BLaER1 (cell line): ENCODE measurements at regions not wholly inside any gene's neighbourhood (a gene's known extent, or its start where the extent isn't known, plus 50 kb on each side); places are given as distances from the start of the nearest gene placed in this dataset.
A peak's percentile ranks its signal among the peaks of the same experiment; 100 is the strongest.

Source experiments
- H3K27ac ChIP-seq: shearing (Covaris generic); formaldehyde crosslinking; 2 replicates; pipeline ENCODE4 v1.8.1; 2022
- H3K27me3 ChIP-seq: shearing (Covaris generic); formaldehyde crosslinking; 2 replicates; pipeline ENCODE4 v1.8.1; 2022
- H3K36me3 ChIP-seq: shearing (Covaris generic); formaldehyde crosslinking; 2 replicates; pipeline ENCODE4 v1.8.1; 2022
- H3K4me1 ChIP-seq: shearing (Covaris generic); formaldehyde crosslinking; 2 replicates; pipeline ENCODE4 v1.8.1; 2022
- H3K4me2 ChIP-seq: shearing (Covaris generic); formaldehyde crosslinking; 2 replicates; pipeline ENCODE4 v1.8.1; 2022
- H3K4me3 ChIP-seq: shearing (Covaris generic); formaldehyde crosslinking; 2 replicates; pipeline ENCODE4 v1.8.1; 2022
- H3K9ac ChIP-seq: shearing (Covaris generic); formaldehyde crosslinking; 2 replicates; pipeline ENCODE4 v1.8.1; 2022
- H3K9me3 ChIP-seq: shearing (Covaris generic); formaldehyde crosslinking; 2 replicates; pipeline ENCODE4 v1.8.1; 2022
- H4K20me1 ChIP-seq: shearing (Covaris generic); formaldehyde crosslinking; 2 replicates; pipeline ENCODE4 v1.8.1; 2022
- Cebpa-rat ChIP-seq: shearing (Covaris generic); IDR thresholded peaks from 2 replicates; pipeline ENCODE4 v1.8.1; 2022

DNA sequence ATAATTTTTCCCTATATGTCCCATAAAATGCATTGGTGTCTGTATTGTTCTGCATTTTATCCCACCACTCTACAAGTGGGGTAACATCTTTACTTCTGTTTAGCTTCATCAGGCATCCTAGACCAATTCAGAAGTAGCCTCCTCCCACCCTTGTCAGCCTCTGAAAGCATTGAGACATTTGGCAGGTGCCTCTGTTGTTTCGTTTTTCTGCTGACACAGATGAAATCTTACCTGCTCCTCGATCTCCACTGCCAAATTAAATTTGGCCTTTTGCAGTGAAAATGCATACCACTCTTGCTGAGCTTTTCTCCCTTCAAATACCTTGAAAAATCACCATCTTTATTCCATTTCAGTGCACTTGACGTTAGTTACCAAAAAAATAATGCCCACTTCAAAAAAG, 83.5 kb upstream of the STARD13 start:
- Histone ChIP-seq H3K9ac (no peak overlapping the region), H3K9me3 (no peaks in the 10 kb centered on the region), H3K4me1 (peaks cover 21% of the 10 kb centered on the region), H3K4me2 (peak overlapping the region; percentile 64), H3K36me3 (no peaks in the 10 kb centered on the region), H3K27me3 (no peaks in the 10 kb centered on the region), H4K20me1 (no peaks in the 10 kb centered on the region), H3K27ac (no peak overlapping the region), H3K4me3 (no peak overlapping the region)
- no peak for TF ChIP-seq Cebpa-rat

DNA sequence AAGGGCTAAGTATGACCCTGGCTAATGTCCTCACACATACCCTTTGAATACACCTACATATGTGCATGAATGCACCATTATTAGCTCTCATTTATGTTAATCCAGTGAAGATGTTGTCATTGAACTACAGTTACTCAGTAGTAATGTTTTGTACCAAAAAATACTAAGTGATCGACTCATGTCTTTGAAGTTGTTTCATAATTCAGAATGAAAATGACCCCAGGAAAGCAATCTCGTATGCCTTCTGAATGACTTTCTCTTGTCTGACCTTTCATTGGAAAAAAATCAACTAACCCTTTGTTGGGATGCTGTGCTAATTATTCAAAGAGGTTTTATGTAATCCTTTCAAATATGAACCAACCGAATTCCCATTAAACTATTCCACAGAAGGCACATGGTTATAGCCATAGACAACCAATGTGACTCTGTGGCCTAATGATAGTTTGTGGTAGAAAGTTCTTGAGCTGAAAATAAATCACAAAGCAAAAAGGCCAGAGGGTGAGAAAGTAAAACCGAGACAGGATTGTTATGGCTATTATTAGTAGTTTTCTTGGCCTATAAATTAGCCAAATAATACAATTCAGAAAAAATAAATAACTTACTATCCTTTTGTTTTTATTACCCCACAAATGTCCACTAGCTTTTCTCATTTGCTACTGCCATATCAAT, 86.8 kb upstream of the STARD13 start:
- H4K20me1 ChIP-seq: no peaks in the 10 kb centered on the region
- H3K4me3 ChIP-seq: no peak overlapping the region
- TF ChIP-seq Cebpa-rat: no peak
- H3K36me3 ChIP-seq: no peaks in the 10 kb centered on the region
- H3K27ac ChIP-seq: no peak overlapping the region
- H3K9me3 ChIP-seq: no peaks in the 10 kb centered on the region
- H3K9ac ChIP-seq: no peak overlapping the region
- peaks cover 19% of the 10 kb centered on the region for H3K4me1 ChIP-seq
- H3K4me2 ChIP-seq: no peak overlapping the region
- no peaks in the 10 kb centered on the region for H3K27me3 ChIP-seq

- Histone ChIP-seq H3K4me3 (no peak overlapping the region), H3K9ac (no peak overlapping the region), H3K4me1 (peaks cover 7% of the 10 kb centered on the region), H3K9me3 (no peaks in the 10 kb centered on the region), H4K20me1 (no peaks in the 10 kb centered on the region), H3K27me3 (no peaks in the 10 kb centered on the region), H3K4me2 (no peak overlapping the region), H3K27ac (no peak overlapping the region), H3K36me3 (no peaks in the 10 kb centered on the region)
- no peak for TF ChIP-seq Cebpa-rat
These were observed 88.1 kb upstream of the STARD13 start for GRCh38 chr13:33373624-33374023.

- Histone ChIP-seq H3K27me3 (no peaks in the 10 kb centered on the region), H3K9me3 (no peaks in the 10 kb centered on the region)
These were observed 89.9 kb upstream of the STARD13 start for GRCh38 chr13:33375421-33375820.

DNA sequence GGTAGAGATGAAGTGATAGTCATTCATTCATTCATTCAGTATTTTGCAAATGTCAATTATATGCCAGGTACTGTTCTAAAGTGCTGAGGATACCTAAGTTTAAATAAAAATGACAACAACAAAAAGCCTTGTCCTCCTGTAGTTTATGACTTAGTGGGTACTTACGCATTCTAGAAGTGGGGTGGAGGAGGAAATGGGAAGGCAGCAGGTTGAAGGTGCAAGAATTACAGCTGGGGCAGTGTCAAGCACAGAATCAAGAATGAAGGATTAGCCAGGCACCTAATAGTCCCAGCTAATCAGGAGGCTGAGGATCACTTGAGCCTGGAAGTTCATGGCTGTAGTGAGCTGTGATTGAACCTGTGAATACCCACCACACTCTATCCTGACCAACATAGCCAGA, 90.7 kb upstream of the STARD13 start:
- H3K27me3 ChIP-seq: no peaks in the 10 kb centered on the region
- no peaks in the 10 kb centered on the region for H3K4me1 ChIP-seq
- no peak for TF ChIP-seq Cebpa-rat
- no peak overlapping the region for H3K27ac ChIP-seq
- H3K9ac ChIP-seq: no peak overlapping the region
- H4K20me1 ChIP-seq: no peaks in the 10 kb centered on the region
- no peaks in the 10 kb centered on the region for H3K36me3 ChIP-seq
- no peaks in the 10 kb centered on the region for H3K9me3 ChIP-seq
- H3K4me2 ChIP-seq: no peak overlapping the region
- no peak overlapping the region for H3K4me3 ChIP-seq

More at GRCh38 chr13:33375421-33375820, 89.9 kb upstream of the STARD13 start:
- H4K20me1 ChIP-seq: no peaks in the 10 kb centered on the region
- no peak overlapping the region for H3K9ac ChIP-seq
- H3K4me2 ChIP-seq: no peak overlapping the region
- H3K27ac ChIP-seq: no peak overlapping the region
- no peak overlapping the region for H3K4me3 ChIP-seq
- no peak for TF ChIP-seq Cebpa-rat
- H3K4me1 ChIP-seq: no peaks in the 10 kb centered on the region
- no peaks in the 10 kb centered on the region for H3K36me3 ChIP-seq

- no peaks in the 10 kb centered on the region for H3K27me3 ChIP-seq
- no peak overlapping the region for H3K4me3 ChIP-seq
- no peak overlapping the region for H3K27ac ChIP-seq
- TF ChIP-seq Cebpa-rat: no peak
- no peak overlapping the region for H3K9ac ChIP-seq
- no peaks in the 10 kb centered on the region for H3K36me3 ChIP-seq
- H3K4me2 ChIP-seq: no peak overlapping the region
- no peaks in the 10 kb centered on the region for H4K20me1 ChIP-seq
- no peaks in the 10 kb centered on the region for H3K4me1 ChIP-seq
- no peaks in the 10 kb centered on the region for H3K9me3 ChIP-seq
These were observed 91.9 kb upstream of the STARD13 start for GRCh38 chr13:33377411-33377810.

- no peak overlapping the region for H3K27ac ChIP-seq
- TF ChIP-seq Cebpa-rat: no peak
- no peaks in the 10 kb centered on the region for H4K20me1 ChIP-seq
- no peaks in the 10 kb centered on the region for H3K36me3 ChIP-seq
- no peak overlapping the region for H3K4me2 ChIP-seq
- H3K4me3 ChIP-seq: no peak overlapping the region
- no peaks in the 10 kb centered on the region for H3K27me3 ChIP-seq
- H3K4me1 ChIP-seq: no peaks in the 10 kb centered on the region
- no peak overlapping the region for H3K9ac ChIP-seq
- H3K9me3 ChIP-seq: no peaks in the 10 kb centered on the region
These were observed 92.3 kb upstream of the STARD13 start for GRCh38 chr13:33377825-33378224.

GRCh38 chr13:33379608-33380007, 94.1 kb upstream of the STARD13 start:
- no peak overlapping the region for H3K4me2 ChIP-seq
- H3K4me1 ChIP-seq: no peaks in the 10 kb centered on the region
- no peaks in the 10 kb centered on the region for H4K20me1 ChIP-seq
- no peak for TF ChIP-seq Cebpa-rat
- no peaks in the 10 kb centered on the region for H3K9me3 ChIP-seq
- H3K9ac ChIP-seq: no peak overlapping the region
- H3K27me3 ChIP-seq: no peaks in the 10 kb centered on the region
- H3K36me3 ChIP-seq: no peaks in the 10 kb centered on the region
- no peak overlapping the region for H3K27ac ChIP-seq
- H3K4me3 ChIP-seq: no peak overlapping the region

DNA sequence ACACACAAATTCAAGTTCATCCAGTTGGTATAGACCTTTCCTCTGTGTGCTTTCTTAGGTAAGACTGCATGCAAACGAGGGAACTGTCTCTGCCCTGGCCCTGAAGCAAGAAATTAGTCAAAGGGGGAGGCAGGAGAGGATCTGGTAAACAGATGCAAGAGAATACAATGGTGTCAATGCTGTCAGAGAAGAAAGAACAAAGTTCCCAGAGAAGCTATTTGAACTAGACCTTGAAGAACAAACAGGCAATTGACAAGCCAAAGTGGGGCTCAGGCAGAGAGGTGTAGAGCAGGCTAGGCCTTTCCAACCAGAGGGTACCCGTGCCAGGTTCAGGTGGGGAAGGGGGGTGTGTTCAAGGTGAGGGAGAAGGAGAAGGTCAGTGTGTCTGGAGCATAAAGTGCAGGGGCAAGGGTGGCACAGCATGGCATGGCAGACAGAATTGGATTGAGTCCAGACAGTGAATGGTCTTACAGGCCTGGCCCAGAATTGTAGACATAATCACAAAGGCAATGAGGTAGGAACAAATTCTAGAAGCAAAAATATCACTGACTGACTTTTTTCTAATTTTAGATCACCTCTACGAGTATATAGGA, 95.0 kb upstream of the STARD13 start:
- H3K36me3 ChIP-seq: no peaks in the 10 kb centered on the region
- H3K4me2 ChIP-seq: no peak overlapping the region
- no peak for TF ChIP-seq Cebpa-rat
- H3K4me3 ChIP-seq: no peak overlapping the region
- no peak overlapping the region for H3K9ac ChIP-seq
- no peaks in the 10 kb centered on the region for H3K27me3 ChIP-seq
- H3K9me3 ChIP-seq: no peaks in the 10 kb centered on the region
- H3K27ac ChIP-seq: no peak overlapping the region
- H3K4me1 ChIP-seq: no peaks in the 10 kb centered on the region
- H4K20me1 ChIP-seq: no peaks in the 10 kb centered on the region

DNA sequence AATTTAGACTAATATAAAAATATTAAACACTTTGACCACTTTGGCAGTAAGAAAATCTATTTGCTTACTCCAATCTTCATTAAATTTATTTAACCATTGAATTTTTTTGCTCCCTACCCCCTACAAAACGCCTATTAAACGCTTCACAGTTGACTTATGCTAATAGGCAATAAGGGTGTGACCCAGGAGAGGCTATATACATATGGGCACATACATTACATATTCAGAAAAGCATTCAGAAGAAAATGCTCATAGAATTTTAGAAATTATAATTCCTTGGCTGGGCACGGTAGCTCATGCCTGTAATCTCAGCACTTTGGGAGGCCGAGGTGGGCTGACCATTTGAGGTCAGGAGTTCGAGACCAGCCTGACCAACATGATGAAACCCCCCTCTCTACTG, 95.6 kb upstream of the STARD13 start:
- no peak for TF ChIP-seq Cebpa-rat
- no peak overlapping the region for H3K4me3 ChIP-seq
- H3K9me3 ChIP-seq: no peaks in the 10 kb centered on the region
- no peaks in the 10 kb centered on the region for H3K4me1 ChIP-seq
- H3K27ac ChIP-seq: no peak overlapping the region
- H3K27me3 ChIP-seq: no peaks in the 10 kb centered on the region
- H3K4me2 ChIP-seq: no peak overlapping the region
- H3K36me3 ChIP-seq: no peaks in the 10 kb centered on the region
- no peak overlapping the region for H3K9ac ChIP-seq
- H4K20me1 ChIP-seq: no peaks in the 10 kb centered on the region
